HCT116 (cell line): ENCODE measurements at regions not wholly inside any gene's neighbourhood (a gene's known extent, or its start where the extent isn't known, plus 50 kb on each side); places are given as distances from the start of the nearest gene placed in this dataset.

Experiments used
- ATF3 ChIP-seq: IDR thresholded peaks from 2 replicates; pipeline ENCODE4 v1.6.1; 2012
- CBX3 ChIP-seq: IDR thresholded peaks from 2 replicates; pipeline ENCODE4 v1.6.1; 2012; ENCODE audit warnings: low read depth
- EZH2 ChIP-seq: fragments of 200-600 bp; sonication (generic); IDR thresholded peaks from 2 replicates; pipeline ENCODE4 v1.6.1; 2017; ENCODE audit warnings: antibody characterized with exemption, mixed run types
- EZH2phosphoT487 ChIP-seq: fragments of 200-600 bp; IDR thresholded peaks from 2 replicates; pipeline ENCODE4 v1.6.1; 2018; ENCODE audit warnings: antibody characterized with exemption, borderline replicate concordance
- MAX ChIP-seq: IDR thresholded peaks from 2 replicates; pipeline ENCODE4 v1.6.1; 2012
- POLR2A ChIP-seq: IDR thresholded peaks from 2 replicates; pipeline ENCODE4 v1.7.0; 2011; ENCODE audit warnings: borderline replicate concordance; ENCODE audit not compliant: insufficient read depth, insufficient read length; ENCODE audit errors: extremely low read depth
- POLR2AphosphoS5 ChIP-seq: IDR thresholded peaks from 2 replicates; pipeline ENCODE4 v1.6.1; 2011; ENCODE audit warnings: mild to moderate bottlenecking, low read depth, low read length, moderate library complexity
- RAD21 ChIP-seq: IDR thresholded peaks from 2 replicates; pipeline ENCODE4 v1.6.1; 2012; ENCODE audit warnings: low read depth, mild to moderate bottlenecking
- REST ChIP-seq: IDR thresholded peaks from 2 replicates; pipeline ENCODE4 v1.6.1; 2012; ENCODE audit warnings: low read depth
- SP1 ChIP-seq: IDR thresholded peaks from 2 replicates; pipeline ENCODE4 v1.6.1; 2012; ENCODE audit warnings: low read depth
- TF ChIP-seq, protein P1 (sequence below), 3 experiments: fragments of 200-600 bp in 1 of 3; sonication (generic) in 1 of 3; IDR thresholded peaks in 2 of 3; conservative IDR thresholded peaks in 1 of 3; 2 replicates each; pipeline ENCODE4 v1.5.1; 2012 to 2017; ENCODE audit warnings: low read depth in 2 of 3, low read length in 2 of 3, antibody characterized with exemption in 1 of 3, borderline replicate concordance in 1 of 3, control low read depth in 1 of 3, mild to moderate bottlenecking in 1 of 3, mixed read lengths in 1 of 3, mixed run types in 1 of 3, moderate library complexity in 1 of 3; ENCODE audit not compliant: insufficient read depth in 1 of 3

GRCh38 chr5:118603278-118603677 lies 385.1 kb downstream of the DTWD2 start:
- TF ChIP-seq POLR2AphosphoS5 (no peak), ATF3 (no peak), RAD21 (no peak), SP1 (no peak), REST (no peak), CBX3 (no peak), EZH2phosphoT487 (no peak), POLR2A (no peak), EZH2 (no peak), MAX (no peak)
- TF ChIP-seq, protein P1, sequence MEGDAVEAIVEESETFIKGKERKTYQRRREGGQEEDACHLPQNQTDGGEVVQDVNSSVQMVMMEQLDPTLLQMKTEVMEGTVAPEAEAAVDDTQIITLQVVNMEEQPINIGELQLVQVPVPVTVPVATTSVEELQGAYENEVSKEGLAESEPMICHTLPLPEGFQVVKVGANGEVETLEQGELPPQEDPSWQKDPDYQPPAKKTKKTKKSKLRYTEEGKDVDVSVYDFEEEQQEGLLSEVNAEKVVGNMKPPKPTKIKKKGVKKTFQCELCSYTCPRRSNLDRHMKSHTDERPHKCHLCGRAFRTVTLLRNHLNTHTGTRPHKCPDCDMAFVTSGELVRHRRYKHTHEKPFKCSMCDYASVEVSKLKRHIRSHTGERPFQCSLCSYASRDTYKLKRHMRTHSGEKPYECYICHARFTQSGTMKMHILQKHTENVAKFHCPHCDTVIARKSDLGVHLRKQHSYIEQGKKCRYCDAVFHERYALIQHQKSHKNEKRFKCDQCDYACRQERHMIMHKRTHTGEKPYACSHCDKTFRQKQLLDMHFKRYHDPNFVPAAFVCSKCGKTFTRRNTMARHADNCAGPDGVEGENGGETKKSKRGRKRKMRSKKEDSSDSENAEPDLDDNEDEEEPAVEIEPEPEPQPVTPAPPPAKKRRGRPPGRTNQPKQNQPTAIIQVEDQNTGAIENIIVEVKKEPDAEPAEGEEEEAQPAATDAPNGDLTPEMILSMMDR (IDR thresholded peaks at IDR 0.05 in 2 of 3, conservative IDR thresholded peaks at IDR 0.05 in 1 of 3; ENCODE audit: borderline replicate concordance in 1 of 3, insufficient read depth in 1 of 3, low read depth in 2 of 3, low read length in 2 of 3): no peak
